ENCODE measurements at regions not wholly inside any gene's neighbourhood (a gene's known extent, or its start where the extent isn't known, plus 50 kb on each side); places are given as distances from the start of the nearest gene placed in this dataset.

DNA sequence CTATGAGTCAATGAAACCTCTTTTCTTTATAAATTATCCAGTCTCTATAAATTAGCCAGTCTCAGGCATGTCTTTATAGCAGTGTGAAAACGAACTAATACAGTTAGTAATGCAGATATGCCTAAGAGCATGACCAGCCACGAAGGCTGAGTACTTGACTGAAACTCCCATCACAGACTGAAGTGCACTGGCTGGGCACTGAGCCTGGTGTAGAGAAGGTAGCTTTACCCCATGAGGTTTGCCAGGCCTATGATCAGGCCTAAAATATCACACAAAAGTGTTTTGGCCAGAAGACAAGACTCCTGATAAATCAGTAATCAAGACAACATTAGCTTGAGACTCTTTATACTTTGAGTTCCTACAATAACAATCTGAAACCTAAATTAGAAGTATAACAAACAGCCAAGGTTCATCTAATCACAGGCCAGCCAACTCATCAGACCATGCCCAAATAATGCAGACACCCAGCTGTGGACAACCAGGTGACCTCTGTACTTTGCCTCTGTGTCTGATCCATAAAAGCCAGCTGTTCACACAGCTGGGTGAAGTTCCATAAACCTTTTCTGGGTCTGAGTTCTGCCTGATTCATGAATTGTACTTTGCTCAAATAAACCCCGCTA lies 771.8 kb upstream of the SLITRK1 start:
- TF ChIP-seq POLR2AphosphoS5 (IDR thresholded peaks at IDR 0.05), result no peak
- TF ChIP-seq, protein P1, sequence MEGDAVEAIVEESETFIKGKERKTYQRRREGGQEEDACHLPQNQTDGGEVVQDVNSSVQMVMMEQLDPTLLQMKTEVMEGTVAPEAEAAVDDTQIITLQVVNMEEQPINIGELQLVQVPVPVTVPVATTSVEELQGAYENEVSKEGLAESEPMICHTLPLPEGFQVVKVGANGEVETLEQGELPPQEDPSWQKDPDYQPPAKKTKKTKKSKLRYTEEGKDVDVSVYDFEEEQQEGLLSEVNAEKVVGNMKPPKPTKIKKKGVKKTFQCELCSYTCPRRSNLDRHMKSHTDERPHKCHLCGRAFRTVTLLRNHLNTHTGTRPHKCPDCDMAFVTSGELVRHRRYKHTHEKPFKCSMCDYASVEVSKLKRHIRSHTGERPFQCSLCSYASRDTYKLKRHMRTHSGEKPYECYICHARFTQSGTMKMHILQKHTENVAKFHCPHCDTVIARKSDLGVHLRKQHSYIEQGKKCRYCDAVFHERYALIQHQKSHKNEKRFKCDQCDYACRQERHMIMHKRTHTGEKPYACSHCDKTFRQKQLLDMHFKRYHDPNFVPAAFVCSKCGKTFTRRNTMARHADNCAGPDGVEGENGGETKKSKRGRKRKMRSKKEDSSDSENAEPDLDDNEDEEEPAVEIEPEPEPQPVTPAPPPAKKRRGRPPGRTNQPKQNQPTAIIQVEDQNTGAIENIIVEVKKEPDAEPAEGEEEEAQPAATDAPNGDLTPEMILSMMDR (IDR thresholded peaks at IDR 0.05 in 8 of 11, conservative IDR thresholded peaks at IDR 0.05 in 3 of 11), result no peak
